B cell (primary cell): ENCODE measurements at regions not wholly inside any gene's neighbourhood (a gene's known extent, or its start where the extent isn't known, plus 50 kb on each side); places are given as distances from the start of the nearest gene placed in this dataset.

Experiments
- ATAC-seq: fragments of 200-7000 bp; cut with Tn5 transposase; one replicate; pipeline ENCODE4 v1.10.0; 2021; ENCODE audit warnings: low read depth, mild to moderate bottlenecking, moderate number of reproducible peaks, moderate library complexity
- CTCF ChIA-PET: fragments of 350-600 bp; sonication (Branson Sonifier 250); formaldehyde crosslinking; loops from one replicate; lab custom pipeline; 2021; ENCODE audit warnings: antibody characterized with exemption, inconsistent platforms; lab: Charles Lee
- POLR2A ChIA-PET: fragments of 350-600 bp; sonication (Branson Sonifier 250); formaldehyde crosslinking; loops from one replicate; lab custom pipeline; 2021; ENCODE audit warnings: antibody characterized with exemption; lab: Charles Lee
- DNase-seq: peaks from one replicate; pipeline ENCODE4 v3.0.0; 2013
- H2AFZ ChIP-seq: 2 replicates; pipeline ENCODE4 v1.6.1; 2012; ENCODE audit warnings: mild to moderate bottlenecking, low read depth, low read length; ENCODE audit not compliant: insufficient read depth, poor library complexity, severe bottlenecking
- H3K27ac ChIP-seq, 2 donors: 1 replicate in 1 of 2; 2 replicates in 1 of 2; pipeline ENCODE4 v1.5.1; 2012 to 2013; ENCODE audit warnings: low read length in 2 of 2, mild to moderate bottlenecking in 2 of 2, moderate library complexity in 1 of 2
- H3K27me3 ChIP-seq, 4 experiments: fragments of 200-600 bp in 1 of 4; sonication (generic) in 1 of 4; replicated peaks in 1 of 4; 1 replicate in 2 of 4; 2 replicates in 2 of 4; pipeline versions ENCODE4 v1.6.1 to v1.7.0; 2013 to 2016; ENCODE audit warnings: low read length in 3 of 4, mild to moderate bottlenecking in 2 of 4, mixed read lengths in 1 of 4, moderate library complexity in 1 of 4; ENCODE audit not compliant: insufficient read depth in 4 of 4, control insufficient read depth in 3 of 4; ENCODE audit errors: control extremely low read depth in 1 of 4
- H3K36me3 ChIP-seq, 2 experiments: replicated peaks in 1 of 2; 1 replicate in 1 of 2; 2 replicates in 1 of 2; pipeline versions ENCODE4 v1.6.1 to v1.7.1; 2013; ENCODE audit warnings: low read length in 1 of 2; ENCODE audit not compliant: insufficient read depth in 2 of 2, control insufficient read depth in 1 of 2; ENCODE audit errors: control extremely low read depth in 1 of 2, extremely low read depth in 1 of 2
- H3K4me1 ChIP-seq, 2 donors: fragments of 200-600 bp in 1 of 2; sonication (generic) in 1 of 2; 1 replicate in 1 of 2; 2 replicates in 1 of 2; pipeline versions ENCODE4 v1.5.1 to v1.6.1; 2013 to 2017; ENCODE audit warnings: low read length in 2 of 2; ENCODE audit not compliant: control insufficient read depth in 2 of 2, insufficient read depth in 2 of 2
- H3K4me2 ChIP-seq: replicated peaks from 2 replicates; pipeline ENCODE3; 2012; ENCODE audit warnings: mild to moderate bottlenecking, low read depth, low read length; ENCODE audit not compliant: poor library complexity, severe bottlenecking
- H3K4me3 ChIP-seq, 5 experiments: fragments of 200-600 bp in 1 of 5; sonication (generic) in 1 of 5; 1 replicate in 3 of 5; 2 replicates in 2 of 5; pipeline versions ENCODE4 v1.5.1 to v1.7.0; 2011 to 2016; ENCODE audit warnings: low read length in 4 of 5, mild to moderate bottlenecking in 4 of 5, low read depth in 2 of 5, control low read depth in 1 of 5, moderate library complexity in 1 of 5; ENCODE audit not compliant: insufficient read depth in 1 of 5; ENCODE audit errors: control extremely low read depth in 1 of 5, extremely low read depth in 1 of 5
- H3K79me2 ChIP-seq: fragments of 200-600 bp; sonication (generic); one replicate; pipeline ENCODE4 v1.6.0; 2016; ENCODE audit warnings: low read length; ENCODE audit not compliant: control insufficient read depth, insufficient read depth
- H3K9ac ChIP-seq: fragments of 200-600 bp; sonication (generic); 2 replicates; pipeline ENCODE4 v1.6.1; 2017; ENCODE audit warnings: mild to moderate bottlenecking, low read length, moderate library complexity
- H3K9me3 ChIP-seq, 3 donors: one replicate each; pipeline versions ENCODE4 v1.6.1 to v1.7.1; 2013; ENCODE audit warnings: low read length in 2 of 3; ENCODE audit not compliant: control insufficient read depth in 2 of 3, insufficient read depth in 1 of 3; ENCODE audit errors: control extremely low read depth in 1 of 3
- H4K20me1 ChIP-seq: 2 replicates; pipeline ENCODE4 v1.6.0; 2012; ENCODE audit warnings: mild to moderate bottlenecking, low read length; ENCODE audit not compliant: insufficient read depth, control insufficient read depth, poor library complexity, severe bottlenecking
- H3K27ac Mint-ChIP-seq: one replicate; pipeline ENCODE4 v1.8.0; 2021; ENCODE audit warnings: mixed read lengths
- H3K27me3 Mint-ChIP-seq: one replicate; pipeline ENCODE4 v1.8.0; 2021; ENCODE audit warnings: mixed read lengths
- H3K4me1 Mint-ChIP-seq: one replicate; pipeline ENCODE4 v1.8.0; 2021; ENCODE audit warnings: mixed read lengths
- H3K4me3 Mint-ChIP-seq: one replicate; pipeline ENCODE4 v1.8.0; 2021; ENCODE audit warnings: mixed read lengths
- H3K9me3 Mint-ChIP-seq: one replicate; pipeline ENCODE4 v1.8.0; 2022; ENCODE audit warnings: mixed read lengths; ENCODE audit not compliant: insufficient read depth
- EZH2 ChIP-seq: IDR thresholded peaks from 2 replicates; pipeline ENCODE4 v1.6.1; 2012; ENCODE audit warnings: borderline replicate concordance, low read depth, mild to moderate bottlenecking, moderate library complexity, low read length; ENCODE audit not compliant: insufficient read depth, poor library complexity, severe bottlenecking
- WGBS: methylation state at CpG from one replicate; pipeline ENCODE4 v1.1.5; 2013; ENCODE audit warnings: missing lambda C conversion rate; ENCODE audit not compliant: insufficient coverage; 5-methylcytosine and 5-hydroxymethylcytosine counted together
- intact Hi-C: fragments of 100-400 bp; cut with micrococcal nuclease; formaldehyde crosslinking; loops from one replicate; pipeline ENCODE4 v1.10.0; 2022
- TF ChIP-seq, protein P1 (sequence below): fragments of 200-600 bp; IDR thresholded peaks from one replicate; pipeline ENCODE4 v1.8.0; 2022; ENCODE audit warnings: antibody characterized with exemption, mild to moderate bottlenecking

DNA sequence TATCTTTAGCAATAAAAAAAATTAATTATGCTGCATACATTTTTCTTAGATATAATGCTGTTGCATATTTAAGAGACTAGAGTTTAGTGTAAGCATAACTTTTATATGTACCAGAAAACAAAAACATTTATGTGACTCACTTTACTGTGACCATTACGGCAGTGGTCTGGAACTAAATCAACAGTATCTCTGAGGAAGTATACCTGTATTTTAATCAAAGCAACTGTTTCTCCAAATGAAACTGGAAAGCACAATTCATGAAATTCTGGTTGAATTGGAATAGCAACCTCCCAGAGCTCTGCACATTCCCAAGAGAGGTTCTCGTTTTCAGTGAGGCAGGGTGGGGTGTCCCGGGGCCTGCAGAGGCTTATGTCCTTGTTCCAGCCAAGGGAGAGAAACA, 112.2 kb upstream of the TACR1 start:
- ChIA-PET POLR2A (no interaction called here), CTCF (interaction anchor here (1.1 kb wide), 1 partner anchor 71 kb away, joined by 3 read pairs; no protein-coding TSS in a partner anchor)
- H3K27me3 Mint-ChIP-seq, result no peaks in the 10 kb centered on the region
- H3K4me1 Mint-ChIP-seq, result peaks cover 17% of the 10 kb centered on the region
- H2AFZ ChIP-seq, result no peak overlapping the region
- peaks cover 12% of the 10 kb centered on the region in 2 donors for H3K4me1 ChIP-seq
- H3K27me3 ChIP-seq, result no peaks in the 10 kb centered on the region
- no peaks in the 10 kb centered on the region for H4K20me1 ChIP-seq
- H3K79me2 ChIP-seq, result no peaks in the 10 kb centered on the region
- H3K4me3 Mint-ChIP-seq, result no peak overlapping the region
- 90% methylated on average over 2 of the region's 3 CpGs for WGBS
- no peaks in the 10 kb centered on the region for H3K36me3 ChIP-seq
- H3K9me3 ChIP-seq, result no peaks in the 10 kb centered on the region
- H3K9me3 Mint-ChIP-seq, result no peaks in the 10 kb centered on the region
- TF ChIP-seq EZH2, result no peak
- TF ChIP-seq, protein P1, sequence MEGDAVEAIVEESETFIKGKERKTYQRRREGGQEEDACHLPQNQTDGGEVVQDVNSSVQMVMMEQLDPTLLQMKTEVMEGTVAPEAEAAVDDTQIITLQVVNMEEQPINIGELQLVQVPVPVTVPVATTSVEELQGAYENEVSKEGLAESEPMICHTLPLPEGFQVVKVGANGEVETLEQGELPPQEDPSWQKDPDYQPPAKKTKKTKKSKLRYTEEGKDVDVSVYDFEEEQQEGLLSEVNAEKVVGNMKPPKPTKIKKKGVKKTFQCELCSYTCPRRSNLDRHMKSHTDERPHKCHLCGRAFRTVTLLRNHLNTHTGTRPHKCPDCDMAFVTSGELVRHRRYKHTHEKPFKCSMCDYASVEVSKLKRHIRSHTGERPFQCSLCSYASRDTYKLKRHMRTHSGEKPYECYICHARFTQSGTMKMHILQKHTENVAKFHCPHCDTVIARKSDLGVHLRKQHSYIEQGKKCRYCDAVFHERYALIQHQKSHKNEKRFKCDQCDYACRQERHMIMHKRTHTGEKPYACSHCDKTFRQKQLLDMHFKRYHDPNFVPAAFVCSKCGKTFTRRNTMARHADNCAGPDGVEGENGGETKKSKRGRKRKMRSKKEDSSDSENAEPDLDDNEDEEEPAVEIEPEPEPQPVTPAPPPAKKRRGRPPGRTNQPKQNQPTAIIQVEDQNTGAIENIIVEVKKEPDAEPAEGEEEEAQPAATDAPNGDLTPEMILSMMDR, result no peak
- peak overlapping the region; percentile 20 for H3K27ac Mint-ChIP-seq
- no peak for DNase-seq
- H3K4me3 ChIP-seq, result no peak overlapping the region
- H3K27ac ChIP-seq, result no peak overlapping the region
- no peak for ATAC-seq
- no peak overlapping the region for H3K4me2 ChIP-seq
- intact Hi-C loops, result no loop called here
- no peak overlapping the region for H3K9ac ChIP-seq

- DNase-seq (no peak), ATAC-seq (no peak)
- H3K27ac Mint-ChIP-seq, result no peak overlapping the region
- H3K4me1 ChIP-seq, result peaks cover 12% of the 10 kb centered on the region in 2 donors
- H3K36me3 ChIP-seq, result no peaks in the 10 kb centered on the region
- H3K4me3 ChIP-seq, result no peak overlapping the region
- H3K27me3 ChIP-seq, result no peaks in the 10 kb centered on the region
- H3K27ac ChIP-seq, result no peak overlapping the region
- peaks cover 17% of the 10 kb centered on the region for H3K4me1 Mint-ChIP-seq
- H3K79me2 ChIP-seq, result no peaks in the 10 kb centered on the region
- no CpG with 5 or more reads among the region's 4 CpGs for WGBS
- H3K4me3 Mint-ChIP-seq, result no peak overlapping the region
- no peak overlapping the region for H3K4me2 ChIP-seq
- TF ChIP-seq EZH2, result no peak
- TF ChIP-seq, protein P1, result no peak
- intact Hi-C loops, result no loop called here
- ChIA-PET CTCF (interaction anchor here (0.6 kb wide), 1 partner anchor 313 kb away, joined by 3 read pairs; no protein-coding TSS in a partner anchor), POLR2A (no interaction called here)
- no peaks in the 10 kb centered on the region for H3K27me3 Mint-ChIP-seq
- no peak overlapping the region for H2AFZ ChIP-seq
- H3K9me3 ChIP-seq, result no peaks in the 10 kb centered on the region
- H3K9me3 Mint-ChIP-seq, result no peaks in the 10 kb centered on the region
- no peak overlapping the region for H3K9ac ChIP-seq
- H4K20me1 ChIP-seq, result no peaks in the 10 kb centered on the region
Observed at GRCh38 chr2:75310876-75311275, 111.6 kb upstream of the TACR1 start.
